Erythroblast (primary cell): ENCODE measurements at regions not wholly inside any gene's neighbourhood (a gene's known extent, or its start where the extent isn't known, plus 50 kb on each side); places are given as distances from the start of the nearest gene placed in this dataset.

Experiments used
- DNase-seq, 2 experiments: peaks; one replicate each; lab custom pipeline; 2025; lab: John Stamatoyannopoulos, UW
- GATA1 ChIP-seq: IDR thresholded peaks from 2 replicates; pipeline ENCODE4 v1.6.1; 2011; ENCODE audit warnings: low read depth, mild to moderate bottlenecking, control low read depth, low read length, moderate library complexity
- POLR2A ChIP-seq: IDR thresholded peaks from 2 replicates; pipeline ENCODE4 v1.6.1; 2011; ENCODE audit warnings: mild to moderate bottlenecking, low read length

DNA sequence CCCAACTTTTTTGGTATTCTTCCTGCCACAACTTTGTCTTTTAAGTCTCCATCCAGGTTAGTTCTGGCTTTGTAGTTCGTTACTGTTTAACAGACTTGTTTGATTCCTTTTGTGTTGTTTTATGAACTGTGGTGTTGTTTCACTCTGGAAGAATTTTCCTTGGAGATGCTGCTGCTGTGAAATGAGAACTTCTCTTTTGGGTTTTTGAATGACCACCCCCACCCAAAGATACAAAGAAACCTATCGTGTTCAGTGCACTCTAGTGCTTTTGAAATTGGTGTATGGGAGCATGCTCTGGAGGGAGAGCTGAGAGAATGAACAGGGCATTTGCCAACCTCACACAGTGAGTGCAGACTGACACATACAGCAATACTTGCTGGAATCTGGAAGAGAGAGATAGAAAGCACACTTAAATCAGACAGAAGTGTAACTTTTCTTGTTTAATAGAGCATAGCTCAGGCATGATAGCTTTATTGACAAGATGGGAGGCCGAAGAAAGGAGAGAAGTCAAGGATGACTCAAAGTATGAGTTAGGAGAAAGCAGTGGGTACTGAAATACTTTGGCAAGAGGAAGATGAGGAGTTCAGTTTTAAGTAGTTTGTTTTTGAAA is 293.1 kb downstream of the SOX4 start:
- DNase-seq = no peak
- TF ChIP-seq POLR2A = no peak
- no peak for TF ChIP-seq GATA1

DNA sequence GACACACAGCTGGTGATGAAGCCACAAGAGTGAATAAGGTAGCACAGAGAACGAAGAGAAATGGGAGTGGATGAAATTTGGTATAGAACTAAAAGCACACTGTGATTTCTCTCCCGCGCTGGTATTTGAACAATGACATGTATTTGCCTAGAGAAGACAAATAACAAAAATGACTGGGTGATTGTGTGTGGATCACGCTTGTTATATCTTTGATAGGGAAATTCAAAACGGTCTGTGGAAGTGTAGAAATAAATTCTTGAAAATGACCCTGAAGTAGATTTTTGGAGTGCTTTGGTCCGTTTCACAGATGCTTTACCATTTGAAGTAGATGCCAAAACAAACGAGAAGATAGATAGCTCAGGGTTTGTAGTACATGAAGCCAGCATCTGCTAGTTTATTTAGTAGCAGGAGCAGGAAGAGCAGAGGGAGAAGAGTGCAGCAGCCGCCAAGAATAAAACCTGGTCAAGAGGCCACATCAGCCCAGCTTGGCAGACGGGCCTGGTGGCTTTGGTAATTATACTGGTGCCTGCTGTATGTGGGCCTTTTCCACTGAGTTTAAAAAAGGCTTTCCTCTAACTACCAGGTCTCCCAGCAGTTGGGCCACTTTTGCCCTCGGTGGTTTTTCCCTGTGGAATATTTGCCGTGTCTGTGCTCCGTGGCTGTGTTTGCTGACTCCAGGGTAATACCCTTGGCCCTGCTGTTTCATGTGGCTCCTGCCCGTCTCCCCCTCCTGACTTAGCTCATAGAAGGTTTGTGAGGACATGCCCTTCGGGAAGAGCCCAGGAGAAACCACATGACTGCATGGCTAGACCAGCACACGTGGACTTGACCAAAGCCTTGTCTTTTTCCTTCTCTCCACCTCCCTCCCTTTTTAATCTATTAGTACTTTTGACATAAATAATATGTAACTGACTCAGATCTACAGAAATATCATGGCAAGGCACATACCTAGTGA is 294.0 kb downstream of the SOX4 start:
- TF ChIP-seq POLR2A (no peak), GATA1 (no peak)
- DNase-seq = no peak

DNA sequence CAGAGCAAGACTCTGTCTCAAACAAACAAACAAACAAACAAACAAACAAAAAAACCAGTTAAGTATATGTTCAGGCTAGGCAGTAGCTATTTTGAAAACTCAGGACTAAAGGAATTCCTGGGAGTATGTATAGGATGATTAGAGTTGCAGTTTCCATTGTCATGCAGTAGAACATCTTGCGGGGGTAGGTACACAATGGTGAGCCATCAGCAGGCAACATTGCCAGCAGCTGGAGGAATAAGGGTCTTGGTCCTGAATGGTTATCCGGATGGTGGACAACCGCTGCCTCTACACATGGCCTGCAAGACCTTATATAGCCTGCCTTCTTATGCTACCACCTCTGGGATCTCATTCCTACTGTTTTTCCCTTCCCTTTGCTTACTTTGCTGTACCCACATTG is 297.5 kb downstream of the SOX4 start:
- no peak for DNase-seq
- TF ChIP-seq POLR2A = no peak
- TF ChIP-seq GATA1 = no peak

DNA sequence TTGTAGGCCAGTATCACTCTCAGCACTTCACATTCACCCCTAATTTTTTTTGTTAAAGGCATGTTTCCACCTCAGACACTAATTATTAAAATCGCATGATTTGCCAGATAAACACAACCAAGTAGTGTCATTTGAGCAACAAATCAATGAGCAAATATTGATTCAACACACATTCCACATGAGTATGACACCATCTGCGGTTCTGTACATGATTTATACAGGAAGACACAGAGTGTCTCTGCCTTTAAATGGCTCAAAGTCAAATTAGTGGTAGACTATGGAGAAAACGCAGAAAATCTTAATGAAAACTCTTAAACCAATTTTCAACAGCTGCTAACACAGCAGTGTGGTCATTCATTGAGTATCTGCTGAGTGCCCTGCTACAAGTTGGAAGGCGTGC is 300.2 kb downstream of the SOX4 start:
- no peak for DNase-seq
- TF ChIP-seq GATA1 (no peak), POLR2A (no peak)

DNA sequence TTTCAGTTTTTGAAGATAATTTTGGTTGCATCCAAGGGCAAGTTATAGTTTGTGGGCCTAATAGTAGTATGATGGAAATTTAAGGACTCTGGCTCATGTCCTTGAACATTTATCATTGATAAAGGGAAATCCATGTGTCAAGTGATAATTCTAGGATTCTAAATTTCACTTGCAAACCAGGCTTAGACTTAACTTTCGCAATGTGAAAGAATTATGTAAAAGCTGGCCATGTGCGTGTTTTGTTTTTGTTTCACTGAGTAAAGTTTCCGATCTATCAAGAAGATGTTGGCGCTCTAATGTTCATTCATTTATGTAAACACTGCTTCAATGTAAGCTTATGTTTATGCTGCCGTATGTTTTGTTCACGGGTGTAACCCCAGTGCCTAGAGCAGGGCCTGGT is 302.0 kb downstream of the SOX4 start:
- DNase-seq = no peak
- TF ChIP-seq POLR2A = no peak
- no peak for TF ChIP-seq GATA1

DNA sequence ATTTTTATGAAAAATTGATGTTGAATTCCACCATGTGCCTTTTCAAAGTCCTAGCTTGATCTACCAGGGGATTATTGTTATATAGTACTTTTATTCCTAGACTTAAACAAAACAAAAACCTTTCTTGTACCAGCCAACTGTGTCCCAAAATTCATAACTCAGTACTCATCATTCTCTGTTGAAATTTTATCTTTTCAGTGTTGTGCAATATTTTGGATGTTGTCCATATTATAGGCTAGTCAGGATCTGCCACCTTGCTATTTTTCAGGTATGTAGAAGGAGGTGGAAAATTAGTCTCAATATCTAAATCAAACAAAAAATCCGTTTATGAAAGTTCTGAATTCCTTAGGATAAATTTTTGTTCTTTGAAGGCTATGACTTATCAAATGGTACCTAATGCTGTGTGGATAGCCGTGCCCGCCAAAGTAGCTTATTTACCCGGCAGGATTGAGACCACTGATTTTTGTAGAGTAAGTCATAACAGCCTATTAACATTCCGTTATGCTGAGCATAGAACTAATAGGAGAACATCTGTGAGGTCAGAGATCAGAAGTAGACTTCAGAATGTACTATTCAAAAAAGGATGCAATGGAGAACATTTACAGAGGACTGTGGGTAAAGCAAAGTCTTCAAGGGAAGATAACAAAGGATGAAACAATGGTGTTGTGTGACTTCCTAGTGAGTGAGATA is 304.7 kb downstream of the SOX4 start:
- DNase-seq = no peak
- TF ChIP-seq GATA1 (no peak), POLR2A (no peak)

DNA sequence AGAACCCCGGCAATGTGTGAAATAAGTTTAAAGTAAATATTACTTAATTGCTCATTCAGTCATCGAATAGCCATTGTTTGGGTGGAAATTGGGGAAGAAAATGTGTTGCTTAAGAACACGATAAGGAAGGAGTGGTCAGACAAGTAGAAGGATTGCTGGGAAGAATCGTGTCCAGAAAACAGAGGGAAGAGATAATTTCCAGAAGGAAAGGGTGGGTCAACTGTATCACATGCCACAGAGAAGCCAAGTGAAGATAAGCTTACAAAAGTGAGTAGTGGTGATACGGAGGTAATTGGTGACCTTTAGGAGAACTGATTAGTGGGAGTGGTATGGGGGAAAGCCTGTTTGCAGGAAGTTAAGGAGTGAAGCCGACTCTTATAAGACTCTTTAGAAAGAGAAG is 306.2 kb downstream of the SOX4 start:
- DNase-seq = no peak
- TF ChIP-seq GATA1 (no peak), POLR2A (no peak)

DNA sequence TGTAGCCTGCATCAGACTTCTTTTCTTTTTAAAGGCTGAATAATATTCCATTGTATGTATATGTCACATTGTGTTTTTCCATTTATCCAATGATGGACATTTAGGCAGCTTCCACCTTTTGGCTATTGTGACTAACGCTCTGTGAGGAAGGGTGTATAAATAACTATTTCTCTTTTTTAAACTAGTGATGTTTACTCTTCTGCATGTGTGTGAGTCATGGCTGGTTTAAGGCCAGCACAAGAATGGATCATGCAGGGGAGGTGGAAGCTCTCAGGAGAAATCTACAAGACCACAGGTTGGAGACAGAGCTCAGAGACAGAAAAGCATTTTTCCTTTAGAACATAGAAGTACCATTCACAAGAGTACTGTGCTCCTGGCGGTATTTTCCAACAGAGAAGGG is 307.2 kb downstream of the SOX4 start:
- DNase-seq = no peak
- TF ChIP-seq GATA1 (no peak), POLR2A (no peak)

DNA sequence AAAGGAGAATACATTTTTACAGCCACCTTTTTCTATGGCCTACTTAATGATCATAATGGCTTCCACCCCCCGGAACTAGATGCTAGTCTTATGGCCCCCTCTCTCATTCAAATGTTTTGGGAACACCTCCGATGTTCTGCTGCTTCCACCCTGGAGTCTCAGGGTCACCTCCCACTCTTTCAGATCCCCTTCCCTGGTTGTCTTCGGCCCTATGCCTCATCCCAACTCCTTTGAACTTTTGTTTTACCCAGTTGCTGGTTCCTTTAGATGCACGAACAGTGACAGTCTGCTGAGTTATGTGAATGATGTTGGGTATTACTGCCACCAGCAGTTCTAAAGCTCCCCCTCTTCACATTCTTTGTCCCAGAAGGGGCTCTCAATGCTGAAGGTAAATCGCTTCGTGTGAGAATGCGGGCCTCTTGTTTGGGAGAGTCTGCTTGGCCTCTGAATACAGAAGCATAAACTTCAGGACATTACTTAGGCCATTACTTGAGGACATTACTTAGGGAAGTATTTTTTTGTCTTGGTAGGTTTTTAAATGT is 309.1 kb downstream of the SOX4 start:
- DNase-seq = no peak
- TF ChIP-seq POLR2A (no peak), GATA1 (no peak)

DNA sequence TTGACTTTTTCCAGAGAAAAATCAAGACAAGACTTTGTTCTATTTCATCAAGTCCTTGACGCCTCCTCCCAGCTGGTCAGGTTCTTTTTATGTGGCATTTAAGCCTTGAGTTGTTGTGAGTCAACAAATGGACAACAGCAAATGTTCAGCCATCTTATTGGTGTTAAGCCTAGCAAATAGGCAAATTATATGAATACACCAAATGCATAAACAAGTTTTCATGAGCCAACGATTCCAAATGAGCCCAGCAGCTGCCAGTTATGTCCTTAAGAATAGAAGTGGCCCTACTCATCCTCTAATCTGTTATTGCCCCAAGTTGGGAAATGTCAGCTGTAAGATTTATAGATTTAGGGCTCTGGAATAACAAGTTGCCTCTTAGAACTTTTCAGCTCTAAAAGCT is 312.0 kb downstream of the SOX4 start:
- TF ChIP-seq POLR2A (no peak), GATA1 (no peak)
- no peak for DNase-seq

DNA sequence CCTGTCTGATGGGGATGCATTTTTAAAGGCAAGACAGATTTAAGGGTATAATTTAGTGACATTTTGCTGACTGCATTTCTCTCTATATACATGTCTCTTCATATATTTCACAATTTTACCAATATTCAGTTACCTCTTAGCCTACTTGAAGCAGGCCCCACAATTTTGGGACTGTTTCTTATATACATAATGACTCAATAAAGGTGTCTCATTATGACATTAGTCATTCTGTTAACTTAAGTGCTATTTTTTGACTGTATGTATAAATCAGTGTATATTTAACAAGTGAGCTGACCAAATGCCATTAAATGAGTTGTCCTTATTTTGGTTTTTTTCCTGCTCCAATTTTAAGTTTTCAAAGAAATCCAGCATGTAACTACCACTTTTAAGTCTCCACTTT is 313.3 kb downstream of the SOX4 start:
- no peak for DNase-seq
- TF ChIP-seq POLR2A = no peak
- no peak for TF ChIP-seq GATA1

DNA sequence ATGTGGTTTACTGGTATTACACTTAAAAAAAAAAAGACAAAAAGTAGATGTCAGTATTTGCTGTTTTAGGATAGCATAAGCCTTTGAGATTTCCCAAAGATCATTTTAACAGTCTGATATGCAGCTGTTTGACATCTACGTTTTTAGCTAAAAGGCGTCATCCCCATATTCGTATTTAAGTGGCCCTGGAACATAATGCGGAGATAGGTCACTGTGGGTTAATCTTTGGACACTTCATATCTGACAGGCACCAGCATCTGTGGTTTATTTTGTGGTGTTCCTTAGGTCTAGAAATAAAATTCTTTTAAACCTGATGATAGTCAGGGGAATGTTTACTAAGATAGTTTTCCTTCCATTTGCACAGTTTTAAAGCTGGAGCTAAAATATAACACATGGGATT is 313.7 kb downstream of the SOX4 start:
- TF ChIP-seq GATA1 (no peak), POLR2A (no peak)

DNA sequence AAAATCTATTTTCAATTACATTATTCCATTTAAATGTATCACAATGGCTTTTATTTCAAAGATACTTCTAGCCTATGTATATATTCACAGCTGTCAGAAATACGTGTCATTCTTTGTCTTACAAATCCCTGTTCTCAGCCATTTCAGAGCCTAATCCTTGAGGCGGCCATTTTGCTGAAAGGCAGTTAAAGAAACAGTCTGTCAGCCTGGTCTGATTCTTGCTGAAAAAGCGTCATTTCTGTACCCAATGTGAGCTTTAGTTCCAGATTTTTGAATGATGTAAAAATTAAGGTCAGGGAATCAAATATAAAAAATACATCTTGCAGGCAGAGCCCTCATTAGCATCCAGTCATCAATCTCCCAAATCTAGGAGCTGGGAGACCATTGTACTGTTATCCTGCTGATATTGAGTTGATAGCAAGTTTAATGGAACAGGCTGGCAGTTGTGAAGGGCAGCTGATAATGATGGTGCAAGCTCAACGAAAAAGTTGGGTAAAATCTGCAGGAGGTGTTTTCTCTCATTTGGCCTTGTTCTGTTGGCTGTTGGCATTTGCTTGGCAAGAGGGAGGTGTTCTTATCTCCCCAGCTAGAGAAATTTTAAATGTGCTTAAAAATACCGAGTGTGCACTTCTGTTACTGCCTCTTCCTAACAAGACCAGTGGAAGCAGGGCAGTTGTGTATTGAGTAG is 314.8 kb downstream of the SOX4 start:
- TF ChIP-seq GATA1 = no peak
- TF ChIP-seq POLR2A = no peak
- DNase-seq = no peak

More for the DNA sequence above, 313.7 kb downstream of the SOX4 start:
- DNase-seq = no peak

DNA sequence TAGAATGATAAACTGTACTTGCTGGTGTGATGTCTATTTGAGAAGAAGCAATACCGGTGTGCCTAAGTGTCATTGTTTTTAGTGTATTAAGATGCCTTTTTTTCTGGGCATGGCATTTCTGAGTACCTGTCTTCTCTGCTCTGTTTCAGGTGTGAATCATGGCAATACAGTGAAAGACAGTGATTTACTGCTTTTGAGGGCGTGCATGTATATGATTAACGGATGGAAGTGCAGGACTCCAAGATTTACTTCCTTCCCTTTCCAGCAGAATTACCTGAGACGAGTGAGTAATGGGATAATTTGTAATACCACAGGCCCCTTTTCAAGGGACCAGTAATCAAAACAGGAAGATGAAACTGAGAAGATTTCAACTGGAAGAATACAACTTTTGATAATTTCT is 315.8 kb downstream of the SOX4 start:
- no peak for DNase-seq
- TF ChIP-seq POLR2A (no peak), GATA1 (no peak)
